ENCODE measurements at regions not wholly inside any gene's neighbourhood (a gene's known extent, or its start where the extent isn't known, plus 50 kb on each side); places are given as distances from the start of the nearest gene placed in this dataset.

DNA sequence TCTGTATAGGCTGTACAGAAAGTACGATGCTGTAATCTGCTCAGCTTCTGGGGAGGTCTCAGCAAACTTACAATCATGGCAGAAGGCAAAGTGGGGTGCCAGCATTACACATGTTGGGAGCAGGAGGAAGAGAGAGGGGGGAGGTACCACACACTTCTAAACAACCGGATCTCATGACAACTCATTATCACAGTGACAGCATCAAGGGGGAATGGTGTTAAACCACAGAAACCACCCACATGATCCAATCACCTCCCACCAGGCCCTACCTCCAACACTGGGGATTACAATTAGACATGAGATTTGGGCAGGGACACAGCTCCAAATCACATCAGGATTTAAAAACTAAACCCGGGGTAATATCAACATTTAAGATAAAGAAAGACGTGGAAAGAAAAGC is 468.8 kb upstream of the AUTS2 start:
- DNase-seq: no peak

DNA sequence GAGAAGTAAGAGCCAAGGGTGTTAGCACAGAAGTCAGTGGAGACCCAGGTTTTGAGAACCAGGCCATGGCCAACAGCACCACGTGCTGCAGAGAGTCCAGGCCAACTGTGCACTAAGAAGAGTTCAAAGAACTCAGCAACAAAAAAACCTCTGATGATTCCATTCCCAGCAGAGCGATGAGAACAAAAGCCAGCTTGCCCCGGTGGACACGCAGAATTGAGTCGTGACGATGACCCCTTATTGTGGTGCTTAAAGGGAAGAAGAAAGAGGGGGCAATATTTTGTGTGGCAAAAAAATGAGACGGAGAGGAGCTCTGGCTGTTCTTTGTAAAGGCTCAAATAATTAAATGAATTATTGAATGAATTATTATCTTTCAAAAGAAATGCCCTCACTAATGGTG is 468.3 kb upstream of the AUTS2 start:
- no peak for DNase-seq

DNA sequence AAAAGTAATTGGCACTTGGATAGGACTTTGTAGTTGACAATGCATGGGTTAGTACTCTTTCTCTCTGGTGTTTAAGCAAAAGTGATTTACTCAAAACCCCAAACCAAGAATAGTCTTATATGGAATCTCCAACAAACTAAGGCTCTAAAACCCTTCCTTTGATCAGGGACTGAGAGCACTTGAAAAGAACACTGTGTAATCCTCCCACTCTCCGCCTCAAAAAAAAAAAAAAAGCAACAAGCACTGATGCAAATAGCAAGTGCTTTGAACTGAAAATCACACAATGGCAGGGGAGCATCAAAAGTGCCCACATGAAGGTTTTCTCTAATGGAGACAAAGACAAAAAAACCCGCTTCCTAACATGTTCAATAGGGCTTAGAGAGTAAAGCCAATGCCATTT is 467.9 kb upstream of the AUTS2 start:
- DNase-seq: no peak

DNA sequence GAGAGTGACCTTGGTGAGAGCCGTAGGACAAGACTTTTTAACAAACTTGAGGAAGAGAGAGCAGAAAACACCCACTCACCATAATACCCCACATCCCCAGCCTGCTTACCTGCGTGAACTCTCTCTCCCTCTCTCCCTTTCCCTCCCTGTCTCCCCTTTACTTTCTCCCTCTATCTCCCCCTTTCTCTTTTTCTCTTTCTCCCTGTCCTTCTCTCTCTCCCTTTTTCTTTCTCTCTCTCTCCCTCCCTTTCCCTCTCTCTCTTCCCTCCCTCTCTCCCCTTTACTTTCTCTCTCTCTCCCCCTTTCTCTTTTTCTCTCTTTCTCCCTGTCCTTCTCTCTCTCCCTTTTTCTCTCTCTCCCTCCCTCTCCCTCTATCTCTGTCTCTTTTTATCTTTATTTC is 464.0 kb upstream of the AUTS2 start:
- no peak for DNase-seq

DNA sequence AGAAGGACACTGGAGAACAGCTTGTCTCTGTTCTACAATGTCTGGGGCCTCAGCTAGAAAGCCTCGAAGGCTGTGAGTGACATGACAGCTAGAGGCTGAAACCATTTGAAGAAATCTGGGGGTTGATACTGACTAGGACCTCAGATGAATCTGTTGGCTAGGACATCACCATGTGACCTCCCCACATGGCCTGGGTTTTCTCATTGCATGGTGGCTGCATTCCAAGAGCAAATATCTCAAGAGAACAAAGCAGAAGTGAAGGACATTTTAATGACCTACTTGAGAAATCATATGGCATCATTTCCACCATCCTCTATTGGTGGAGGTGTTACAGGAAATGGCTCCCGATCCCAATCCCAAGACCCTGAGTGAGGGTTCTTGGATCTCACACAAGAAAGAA is 450.6 kb upstream of the AUTS2 start:
- DNase-seq: no peak

DNA sequence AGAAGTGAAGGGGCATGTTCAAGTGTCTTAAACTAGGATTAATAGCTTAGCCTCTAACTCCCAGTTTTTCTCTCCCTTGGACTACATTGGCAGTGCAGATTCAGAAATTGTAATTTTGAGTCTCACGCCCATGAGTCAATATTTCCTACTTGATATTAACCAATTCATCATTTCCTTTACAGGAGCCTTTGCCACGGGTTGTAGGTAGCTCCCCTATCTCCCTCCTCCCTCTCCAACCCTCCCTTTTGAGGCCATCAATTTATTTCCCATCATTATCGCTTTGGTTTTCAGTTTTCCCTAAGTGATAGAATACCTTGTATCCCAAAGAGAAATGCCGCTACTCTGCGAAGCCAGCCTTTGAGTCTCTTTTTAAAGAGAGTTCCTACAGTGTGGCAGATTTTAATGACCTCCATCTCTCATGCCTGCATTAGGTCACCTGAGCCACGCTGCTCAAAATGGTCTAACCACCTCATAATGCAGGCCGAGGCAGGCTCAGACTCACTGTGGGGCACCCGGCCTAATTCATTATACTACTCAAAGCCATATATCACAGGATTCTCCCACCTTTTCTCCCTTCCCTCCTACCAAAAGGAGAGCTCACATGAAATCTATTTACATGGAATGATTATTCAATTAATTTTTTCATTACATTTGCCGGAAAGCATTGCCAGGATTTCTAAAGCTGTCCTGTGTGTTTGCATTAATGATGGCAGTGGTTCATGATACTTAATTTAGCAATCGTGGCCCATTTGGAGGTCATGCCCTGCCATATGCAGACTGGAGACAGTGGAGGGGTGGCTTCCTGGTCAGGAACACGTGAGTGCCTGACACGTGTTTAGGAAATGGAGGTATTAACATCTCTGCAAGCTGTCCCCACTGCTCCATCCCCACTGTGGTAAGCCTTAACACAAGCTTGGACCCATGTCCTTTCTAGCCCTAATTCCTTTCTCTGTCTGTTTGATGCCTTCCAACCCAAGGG is 448.2 kb upstream of the AUTS2 start:
- DNase-seq: no peak

DNA sequence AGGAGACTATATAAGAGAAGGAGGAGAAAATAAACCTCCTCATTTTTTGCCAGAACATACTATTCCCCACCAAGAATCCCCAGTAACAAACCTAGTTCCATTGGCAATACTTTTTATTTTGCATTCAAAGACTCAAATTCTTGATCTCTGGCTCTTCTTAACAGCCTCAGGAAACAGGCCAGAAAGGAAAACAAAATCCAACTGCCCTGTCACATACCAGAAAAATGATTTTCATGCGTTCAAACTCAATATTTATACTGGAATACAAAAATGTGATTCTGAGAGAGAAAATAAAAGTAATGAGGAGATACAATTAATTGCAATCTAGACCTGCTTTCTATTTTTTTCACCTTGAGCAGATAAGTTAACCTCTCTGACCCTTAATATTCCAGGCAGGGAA is 435.9 kb upstream of the AUTS2 start:
- DNase-seq: no peak

DNA sequence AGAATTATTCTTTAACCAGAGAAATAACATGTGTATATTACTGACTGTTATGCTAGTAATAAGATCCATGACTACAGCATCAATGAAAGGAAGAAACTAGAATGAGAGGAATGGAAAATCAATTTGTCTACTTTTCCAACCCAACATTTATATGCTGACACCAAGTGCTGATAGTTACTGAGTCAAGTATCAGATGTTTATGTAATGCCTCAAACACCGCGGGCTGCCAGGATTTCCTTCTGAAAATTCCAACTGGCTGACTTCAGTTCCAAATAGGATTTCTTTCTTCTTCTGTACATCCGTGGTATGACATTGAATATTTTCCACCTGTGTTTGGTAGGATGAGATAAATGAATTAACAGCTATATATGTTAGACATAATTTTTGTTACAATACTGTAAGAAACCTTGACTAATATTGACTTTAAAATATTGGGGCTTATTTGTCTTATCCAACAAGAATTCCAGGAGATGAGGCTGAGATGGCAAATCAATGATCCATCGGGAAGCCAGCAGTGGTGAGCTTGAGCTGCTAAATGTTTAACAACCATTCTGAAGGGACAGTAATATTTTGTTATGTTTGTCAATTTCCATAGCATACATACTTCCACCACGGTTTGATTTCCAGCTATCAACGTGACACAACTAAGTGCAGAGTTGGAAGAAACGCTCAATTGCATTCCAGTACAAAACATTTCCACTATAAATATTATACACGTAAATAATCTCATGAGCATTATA is 435.2 kb upstream of the AUTS2 start:
- no peak for DNase-seq

DNA sequence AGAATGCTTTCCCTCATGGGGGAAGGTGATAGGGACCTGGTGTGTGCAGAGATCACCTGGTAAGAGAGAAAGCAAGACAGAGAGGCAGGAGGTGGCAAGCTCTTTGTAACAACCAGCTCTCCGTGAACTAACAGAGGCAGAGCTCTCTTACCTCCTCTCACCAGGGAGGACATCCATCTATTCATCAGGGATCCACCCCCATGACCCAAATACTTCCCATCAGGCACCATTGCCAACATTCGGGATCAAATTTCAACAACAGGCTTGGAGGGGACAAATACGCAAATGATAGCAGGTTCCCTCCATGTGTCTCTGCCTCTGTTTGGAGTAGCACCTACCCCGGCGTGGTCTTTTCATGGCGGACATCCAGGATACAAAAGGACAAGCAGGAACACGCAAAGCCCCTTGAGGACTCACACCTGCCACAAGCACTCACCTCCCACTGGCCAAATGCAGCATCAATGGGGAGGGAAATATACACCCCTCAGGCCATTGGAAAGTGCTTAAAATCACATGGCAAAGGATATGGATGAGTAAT is 431.2 kb upstream of the AUTS2 start:
- no peak for DNase-seq

DNA sequence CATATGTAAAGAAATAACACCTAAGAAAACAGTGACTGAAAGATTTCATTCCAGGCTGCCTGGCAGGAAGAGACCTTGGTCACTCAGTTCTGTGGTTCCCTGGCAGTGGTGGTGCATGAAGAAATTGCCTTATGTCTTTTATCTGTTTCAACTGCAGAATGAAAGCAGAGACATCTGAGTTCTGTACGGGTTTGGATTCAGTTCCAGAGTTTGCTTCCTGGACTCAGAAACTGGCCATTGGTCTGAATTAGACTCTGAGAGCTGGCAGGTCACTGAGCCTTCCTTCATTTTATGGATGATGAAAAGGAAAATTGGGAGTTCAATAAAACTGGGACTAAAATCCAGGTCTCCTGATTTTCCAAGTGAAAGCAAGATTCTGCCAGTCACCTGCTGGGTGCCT is 428.9 kb upstream of the AUTS2 start:
- DNase-seq: no peak

DNA sequence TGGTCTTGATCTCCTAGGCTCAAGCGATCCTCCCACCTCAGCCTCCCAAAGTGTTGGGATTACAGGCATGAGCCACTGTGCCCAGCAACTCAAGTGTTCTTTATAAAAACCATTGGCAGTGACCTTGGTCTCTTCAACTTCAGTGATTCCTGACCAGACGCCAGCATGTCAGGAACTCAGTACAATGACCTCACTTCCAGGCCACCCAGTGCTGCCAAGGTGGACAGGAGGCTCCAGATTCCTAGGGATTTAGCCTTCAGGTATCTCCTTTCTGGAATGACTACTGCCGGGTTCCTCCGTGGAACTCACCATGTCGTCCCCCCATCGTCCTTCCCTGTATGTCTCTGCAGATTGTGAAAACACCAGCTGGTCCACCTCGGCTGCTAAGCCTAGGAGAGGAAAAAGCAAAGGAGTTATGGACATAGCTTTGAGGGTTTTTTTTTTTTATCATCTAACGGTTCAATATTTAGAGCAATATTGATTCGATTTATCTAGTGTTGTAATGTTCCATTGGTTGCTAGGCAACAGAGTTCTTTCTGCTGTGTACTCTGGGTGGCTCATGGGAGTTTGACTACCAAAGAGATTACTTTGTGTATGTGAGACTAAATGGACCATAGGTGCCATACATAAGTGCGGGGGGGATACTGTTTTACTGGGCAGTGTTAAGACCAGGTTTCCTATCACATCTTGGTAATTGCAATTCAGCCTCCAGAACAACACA is 425.8 kb upstream of the AUTS2 start:
- DNase-seq: no peak

DNA sequence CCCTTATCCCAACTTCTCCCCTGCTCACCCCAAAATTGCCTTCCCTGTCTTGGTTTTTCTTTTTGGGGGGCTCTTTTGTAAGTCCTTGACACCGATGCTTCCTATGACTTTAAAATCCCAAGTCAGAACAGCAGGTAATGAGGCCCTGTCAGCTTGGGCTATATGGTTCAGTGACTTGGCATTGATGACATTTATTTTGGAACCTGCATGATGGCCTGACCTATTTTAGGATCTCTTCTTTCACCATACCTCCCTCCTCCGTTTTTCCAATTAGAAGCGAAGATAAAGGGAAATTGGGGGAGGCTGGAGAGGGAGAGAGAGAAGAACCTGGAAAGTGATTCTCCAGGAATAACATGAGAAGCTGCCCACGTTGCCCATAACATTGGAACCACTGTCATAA is 424.9 kb upstream of the AUTS2 start:
- no peak for DNase-seq

DNA sequence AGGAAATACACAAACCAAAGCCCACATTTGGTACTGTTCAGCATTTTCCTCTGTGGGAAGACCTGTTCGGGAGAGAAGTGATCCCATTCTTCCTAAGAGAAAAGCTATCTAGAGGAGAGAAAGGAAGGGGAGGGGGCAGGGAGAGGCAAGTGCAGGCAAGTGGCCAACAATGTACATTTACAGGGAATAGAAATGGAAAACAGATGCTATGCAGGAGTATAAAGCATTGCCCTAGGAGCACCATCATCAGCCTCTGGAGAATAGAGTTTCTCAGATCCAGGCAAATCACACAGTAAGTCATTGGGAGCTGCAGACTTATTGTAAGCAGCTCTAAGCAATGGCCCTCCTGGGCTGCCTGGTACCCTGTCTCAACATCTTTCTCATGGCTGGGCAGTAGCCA is 424.4 kb upstream of the AUTS2 start:
- no peak for DNase-seq

DNA sequence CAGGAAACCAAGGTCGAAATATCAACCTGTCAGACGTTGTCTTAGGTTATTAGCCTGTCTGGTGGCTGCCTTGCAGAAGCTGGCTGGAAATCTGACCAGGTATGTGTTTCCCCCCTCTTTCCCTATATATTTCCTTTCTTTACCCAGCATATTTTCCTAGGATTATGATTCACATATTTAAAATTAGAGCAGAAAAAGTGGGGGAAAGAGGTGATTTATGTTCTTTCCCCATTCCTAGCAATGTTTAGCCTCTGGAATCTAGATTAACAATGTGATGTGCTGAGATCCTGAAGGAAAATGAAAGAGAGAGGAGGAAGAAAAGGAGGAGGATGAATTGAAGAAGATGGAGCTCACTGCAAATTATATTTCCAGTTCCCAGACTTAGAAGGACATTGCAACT is 421.4 kb upstream of the AUTS2 start:
- DNase-seq: no peak

DNA sequence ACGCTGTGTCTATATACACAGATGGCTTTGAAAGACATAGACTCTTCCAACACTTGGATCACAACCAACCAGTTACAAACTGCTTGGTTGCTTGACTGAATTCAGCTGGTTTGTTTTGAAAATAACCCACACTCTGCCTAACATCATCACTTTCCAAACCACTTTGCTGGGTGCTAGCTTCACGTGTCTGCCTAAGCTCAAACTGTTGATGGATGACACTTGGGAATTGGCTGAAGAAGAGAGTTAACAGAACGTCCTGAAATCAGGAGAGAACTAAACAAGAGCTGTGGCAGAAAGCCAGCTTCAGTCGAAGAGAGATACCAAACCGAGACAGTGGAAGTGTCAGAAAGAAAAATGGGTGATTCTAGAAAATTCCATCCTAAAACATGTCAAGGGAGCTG is 420.8 kb upstream of the AUTS2 start:
- no peak for DNase-seq

DNA sequence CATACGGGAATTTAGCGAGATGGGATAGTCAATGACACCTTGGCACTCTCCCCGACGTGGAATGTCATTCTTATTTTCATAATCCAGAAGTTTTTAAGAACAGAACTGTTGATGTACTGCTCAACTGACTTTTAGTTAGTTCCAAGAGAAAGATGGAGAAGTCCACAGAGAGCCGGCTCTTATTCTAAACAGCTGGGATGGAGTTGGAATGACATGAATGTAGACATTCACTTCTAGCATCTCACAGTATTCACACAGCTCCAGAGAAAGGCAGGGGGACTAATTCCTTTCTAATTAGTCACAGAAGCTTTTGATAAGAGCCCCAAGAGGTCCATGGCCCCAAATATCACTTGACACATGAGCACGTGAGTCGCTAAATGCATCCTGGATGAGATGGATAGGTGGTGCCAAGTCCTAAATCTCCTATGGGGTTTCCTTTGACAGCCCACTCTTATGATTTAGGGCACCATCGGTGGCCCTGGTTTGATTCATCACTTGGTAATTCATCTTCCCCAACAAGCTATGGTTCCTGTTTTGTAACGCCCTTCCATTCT is 420.3 kb upstream of the AUTS2 start:
- DNase-seq: no peak

DNA sequence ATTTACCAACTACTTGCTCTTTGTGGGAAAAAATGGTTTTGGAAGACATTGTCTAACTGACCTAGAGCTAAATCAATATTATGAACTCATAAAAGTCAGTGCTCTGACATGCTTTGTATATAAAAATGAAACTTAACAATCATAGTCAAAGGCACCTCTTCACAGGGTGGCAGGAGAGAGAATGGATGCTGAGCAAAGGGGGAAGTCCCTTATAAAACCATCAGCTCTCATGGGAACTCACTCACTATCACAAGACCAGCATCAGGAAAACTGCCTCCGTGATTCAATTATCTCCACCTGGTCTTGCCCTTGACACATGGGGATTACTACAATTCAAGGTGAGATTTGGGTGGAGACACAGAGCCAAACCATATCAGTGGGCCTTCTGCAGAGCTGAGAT is 417.6 kb upstream of the AUTS2 start:
- no peak for DNase-seq

DNA sequence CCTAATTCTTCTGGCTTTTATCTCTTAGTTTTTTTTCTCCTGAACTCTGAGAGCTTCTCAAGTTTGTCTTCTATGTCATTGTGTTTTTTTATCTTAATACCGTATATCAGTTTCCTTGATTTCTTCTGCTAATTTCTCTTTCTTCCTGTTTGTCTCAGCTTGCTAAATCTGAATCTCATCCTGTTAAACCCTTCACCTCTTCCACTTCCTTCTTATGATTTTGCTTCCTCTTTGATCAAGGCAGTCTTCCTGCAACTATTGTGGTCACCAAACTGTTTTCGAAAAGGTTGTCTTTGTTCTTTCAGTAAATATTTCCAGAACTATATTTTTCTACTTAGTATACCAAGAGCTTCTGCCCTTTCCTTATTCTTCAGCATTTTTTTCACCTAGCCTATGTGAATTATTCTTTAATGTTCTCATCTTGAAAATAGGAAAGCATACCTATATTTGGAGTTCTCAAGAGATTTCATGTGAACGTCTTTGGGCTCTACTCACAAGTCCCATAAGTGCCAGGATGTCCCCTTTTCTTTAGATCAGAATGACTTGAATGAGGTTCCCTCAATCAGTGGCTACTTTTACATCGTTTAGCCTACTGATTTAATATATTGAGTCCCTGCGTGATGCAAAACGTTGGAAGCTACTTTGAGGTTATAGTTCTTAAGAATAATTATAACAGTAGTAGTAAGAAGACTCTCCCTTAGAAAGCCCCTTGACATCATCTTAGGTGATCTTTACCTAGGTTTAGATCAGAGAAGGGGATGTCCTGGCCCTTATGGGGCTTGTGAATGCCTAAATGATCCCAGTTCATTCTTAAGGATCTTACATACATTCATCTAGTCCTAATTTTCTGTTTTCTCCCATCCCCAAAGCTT is 415.4 kb upstream of the AUTS2 start:
- no peak for DNase-seq

DNA sequence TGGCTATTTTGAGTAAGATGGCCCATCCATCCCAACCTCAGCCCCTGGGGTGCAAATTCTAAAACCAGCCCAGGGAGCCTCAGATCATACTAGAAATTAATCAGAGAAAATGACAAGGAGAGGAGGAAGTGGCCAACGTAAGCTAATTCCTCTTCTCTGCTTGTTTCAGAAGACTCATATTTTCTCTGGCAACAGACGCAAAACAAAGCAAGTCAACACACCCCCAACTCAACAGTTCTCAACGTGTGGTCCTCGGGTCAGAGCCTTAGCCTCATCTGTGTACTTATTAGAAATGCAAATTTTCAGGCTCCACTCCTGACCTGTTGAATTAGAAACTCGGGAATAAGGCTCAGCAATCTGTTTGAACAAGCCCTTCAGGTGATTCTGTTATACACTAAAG is 413.9 kb upstream of the AUTS2 start:
- DNase-seq: no peak

DNA sequence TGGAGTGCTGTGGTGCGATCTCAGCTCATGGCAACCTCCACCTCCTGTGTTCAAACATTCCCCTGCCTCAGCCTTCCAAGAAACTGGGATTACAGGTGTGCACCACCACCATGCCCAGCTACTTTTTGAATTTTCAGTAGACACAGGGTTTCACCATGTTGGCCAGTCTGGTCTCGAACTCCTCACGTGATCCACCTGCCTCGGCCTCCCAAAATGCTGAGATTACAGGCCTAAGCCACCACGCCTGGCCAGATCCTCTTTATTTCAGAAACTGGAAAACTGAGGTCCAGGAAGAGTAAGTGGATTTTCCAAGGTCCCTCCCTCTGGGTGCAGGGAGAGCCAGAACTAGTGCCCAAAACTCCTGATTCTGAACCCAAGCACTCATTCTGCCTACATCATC is 413.1 kb upstream of the AUTS2 start:
- DNase-seq: no peak

DNA sequence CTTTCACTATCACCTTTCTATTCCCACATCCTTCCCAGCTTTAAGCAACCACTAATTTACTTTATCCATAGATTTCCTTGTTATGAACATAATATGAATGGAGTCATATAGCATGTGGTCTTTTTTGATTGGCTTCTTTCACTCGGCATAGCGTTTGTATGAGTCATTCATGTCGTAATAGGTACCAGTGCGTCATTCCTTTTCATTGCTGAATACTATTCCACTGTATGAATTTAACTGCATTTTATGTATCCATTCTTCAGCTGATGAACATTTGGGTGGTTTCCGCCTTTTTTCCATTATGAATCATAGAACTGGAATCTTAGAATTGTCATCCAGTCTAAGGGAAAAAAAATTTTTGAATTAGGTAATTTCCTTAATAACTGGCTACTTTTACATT is 411.3 kb upstream of the AUTS2 start:
- DNase-seq: no peak

DNA sequence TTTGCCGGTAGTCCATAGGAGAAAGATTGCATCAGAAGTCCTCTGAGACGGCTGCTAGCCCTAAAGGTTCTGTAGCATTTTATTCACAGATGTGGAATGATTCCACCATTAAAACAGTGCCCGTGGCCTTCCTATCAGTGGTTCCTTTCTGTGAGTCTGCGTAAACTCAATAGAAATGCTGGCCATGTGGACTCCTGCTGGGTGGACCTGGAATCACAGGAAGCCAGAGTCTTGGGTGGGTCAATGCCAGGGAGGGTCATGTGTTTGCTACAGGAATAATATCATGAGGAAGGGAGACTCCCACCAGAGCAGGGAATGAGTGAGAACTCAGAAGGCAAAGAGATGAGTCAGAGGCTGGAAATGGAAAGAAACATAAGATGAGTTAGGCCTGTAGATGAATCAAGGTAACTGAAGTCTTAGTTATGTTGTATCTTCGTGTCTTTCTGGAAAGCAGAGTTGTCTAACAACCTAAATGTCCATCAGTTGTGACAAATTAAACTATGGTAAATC is 410.4 kb upstream of the AUTS2 start:
- no peak for DNase-seq

Data from activated T-cell treated with anti-CD3 and anti-CD28 coated beads for 4 hours (primary cell).